ENCODE measurements at regions not wholly inside any gene's neighbourhood (a gene's known extent, or its start where the extent isn't known, plus 50 kb on each side); places are given as distances from the start of the nearest gene placed in this dataset.

DNA sequence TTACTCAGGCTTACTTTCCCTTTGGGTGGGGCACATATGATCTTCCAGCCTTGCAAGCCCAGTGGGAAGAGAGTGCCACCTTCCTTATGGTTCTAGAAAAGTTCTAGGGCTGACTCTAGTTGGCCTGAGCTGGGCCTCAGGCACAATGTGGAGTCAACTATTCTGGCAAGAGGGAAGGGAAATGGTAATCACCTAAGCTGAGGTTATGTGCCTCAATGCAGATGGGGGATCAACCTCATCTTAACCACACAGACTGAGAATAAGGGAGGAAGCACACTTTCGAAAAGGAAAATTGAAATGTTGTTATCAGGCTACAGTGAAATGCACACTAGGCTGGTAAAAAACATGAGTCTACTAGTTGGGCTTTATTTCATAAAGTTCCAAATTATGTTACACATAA is 77.5 kb upstream of the RMST start:
- no peak for TF ChIP-seq TAF1 (IDR thresholded peaks at IDR 0.05; ENCODE audit: borderline replicate concordance, insufficient read depth, low read length)
- no peak for TF ChIP-seq REST (IDR thresholded peaks at IDR 0.05; ENCODE audit: insufficient read depth in 1 of 2, low read depth in 2 of 2, low read length in 2 of 2)
